ENCODE measurements at regions not wholly inside any gene's neighbourhood (a gene's known extent, or its start where the extent isn't known, plus 50 kb on each side); places are given as distances from the start of the nearest gene placed in this dataset.
"Not testable (repeated sequence)": the region's sequence is repeated elsewhere in the genome, so short reads cannot be mapped to it uniquely, and the experiment has no call there.

GRCh38 chr1:4485398-4485797 lies 169.0 kb upstream of the AJAP1 start:
- FAIRE-seq, result no peak
- no peak for TF ChIP-seq CTCF (IDR thresholded peaks at IDR 0.05; ENCODE audit: insufficient read depth, low read length, severe bottlenecking)

DNA sequence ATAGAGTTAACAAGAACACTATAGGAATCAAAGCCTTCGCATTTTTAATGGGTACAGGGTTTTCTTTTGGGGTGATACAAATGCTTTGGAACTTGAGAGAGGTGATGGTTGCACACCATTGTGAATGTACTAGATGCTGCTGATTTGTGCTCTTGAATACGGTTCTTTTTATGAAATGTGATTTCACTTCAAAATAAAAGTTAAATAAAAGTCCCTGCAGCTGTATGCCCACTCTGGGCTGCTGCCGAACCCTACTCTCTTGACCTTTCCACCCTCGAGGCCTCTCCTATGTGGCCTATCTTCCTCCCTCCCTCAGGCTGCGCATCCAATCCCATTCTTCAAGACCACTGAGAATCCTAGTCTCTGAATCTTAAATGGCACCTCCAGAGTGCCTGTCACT lies 168.5 kb upstream of the AJAP1 start:
- DNase-seq (ENCODE audit: low read depth), result no peak
- H3K27me3 ChIP-seq (ENCODE audit: control insufficient read depth, insufficient read depth, low read length), result no peaks in the 10 kb centered on the region
- H3K4me3 ChIP-seq (ENCODE audit: low read depth, low read length), result no peak overlapping the region
- no peaks in the 10 kb centered on the region for H3K36me3 ChIP-seq (ENCODE audit: control insufficient read depth, insufficient read depth, low read length)
- no peak for TF ChIP-seq CTCF (IDR thresholded peaks at IDR 0.05; ENCODE audit: insufficient read depth, low read length, severe bottlenecking)
- no peak for FAIRE-seq

More at GRCh38 chr1:4485398-4485797, 169.0 kb upstream of the AJAP1 start:
- Histone ChIP-seq H3K27me3 (ENCODE audit: control insufficient read depth, insufficient read depth, low read length) (no peaks in the 10 kb centered on the region), H3K36me3 (ENCODE audit: control insufficient read depth, insufficient read depth, low read length) (no peaks in the 10 kb centered on the region), H3K4me3 (ENCODE audit: low read depth, low read length) (no peak overlapping the region)
- DNase-seq (ENCODE audit: low read depth), result no peak

DNA sequence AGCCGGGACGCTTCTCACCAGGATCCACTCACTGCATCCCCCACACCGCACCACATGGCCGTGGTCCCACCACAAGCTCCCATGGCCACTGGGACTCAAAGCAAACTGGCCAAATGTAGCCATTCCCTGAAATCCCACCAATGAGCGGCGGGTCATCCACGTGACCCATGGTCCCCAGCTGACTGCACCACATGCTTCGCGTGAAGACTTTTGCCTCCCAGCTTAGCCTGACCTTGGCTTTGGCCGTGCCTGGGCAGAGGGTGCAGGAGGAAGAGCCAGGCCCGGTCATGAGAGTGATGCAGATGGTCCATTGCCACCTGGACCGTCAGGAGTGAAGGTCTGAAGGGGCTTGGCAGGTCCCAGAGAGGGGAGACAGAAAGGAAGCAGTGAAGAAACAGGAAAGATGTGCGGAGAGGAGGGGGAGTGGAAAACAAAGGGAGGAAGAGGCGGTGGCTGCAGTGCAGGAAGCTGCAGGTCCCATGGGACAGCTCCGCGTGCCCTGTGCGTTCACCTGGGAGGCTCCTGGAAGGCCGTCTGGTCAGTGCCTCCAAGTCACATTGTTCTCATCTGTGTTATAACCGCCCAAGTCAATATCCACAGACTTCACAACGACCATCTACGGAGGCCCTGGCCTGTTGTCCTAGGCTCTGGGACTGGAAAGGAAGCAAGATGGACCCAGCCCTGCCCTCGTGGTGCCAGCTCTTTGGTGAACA lies 167.8 kb upstream of the AJAP1 start:
- Histone ChIP-seq H3K4me3 (ENCODE audit: low read depth, low read length) (no peak overlapping the region), H3K27me3 (ENCODE audit: control insufficient read depth, insufficient read depth, low read length) (no peaks in the 10 kb centered on the region), H3K36me3 (ENCODE audit: control insufficient read depth, insufficient read depth, low read length) (no peaks in the 10 kb centered on the region)
- no peak for TF ChIP-seq CTCF (IDR thresholded peaks at IDR 0.05; ENCODE audit: insufficient read depth, low read length, severe bottlenecking)
- FAIRE-seq (no peak), DNase-seq (ENCODE audit: low read depth) (no peak)

DNA sequence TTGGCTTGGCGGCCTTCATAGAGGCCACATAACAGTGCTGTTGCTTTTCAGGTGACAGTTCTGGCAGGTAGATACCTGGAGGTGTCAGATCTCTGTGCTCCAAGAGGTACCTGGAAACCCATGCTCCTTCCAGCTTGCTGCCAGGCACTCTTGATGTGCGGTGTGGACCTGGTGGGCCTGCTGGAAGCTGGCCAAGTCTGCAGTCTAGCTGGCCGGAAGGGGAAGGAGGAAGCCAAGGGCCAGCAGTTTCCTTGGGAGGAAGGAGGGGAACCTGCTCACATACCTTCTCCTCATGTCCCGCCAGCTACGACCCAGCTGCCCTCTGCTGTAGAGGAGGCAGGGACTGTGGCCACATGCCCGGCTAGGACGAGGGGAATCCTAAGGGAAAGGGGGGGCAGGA lies 166.4 kb upstream of the AJAP1 start:
- Histone ChIP-seq H3K4me3 (ENCODE audit: low read depth, low read length) (no peak overlapping the region), H3K27me3 (ENCODE audit: control insufficient read depth, insufficient read depth, low read length) (no peaks in the 10 kb centered on the region), H3K36me3 (ENCODE audit: control insufficient read depth, insufficient read depth, low read length) (no peaks in the 10 kb centered on the region)
- no peak for DNase-seq (ENCODE audit: low read depth)
- no peak for TF ChIP-seq CTCF (IDR thresholded peaks at IDR 0.05; ENCODE audit: insufficient read depth, low read length, severe bottlenecking)
- no peak for FAIRE-seq

- no peak for FAIRE-seq
- Histone ChIP-seq H3K27me3 (ENCODE audit: control insufficient read depth, insufficient read depth, low read length) (no peaks in the 10 kb centered on the region), H3K36me3 (ENCODE audit: control insufficient read depth, insufficient read depth, low read length) (no peaks in the 10 kb centered on the region), H3K4me3 (ENCODE audit: low read depth, low read length) (no peak overlapping the region)
- DNase-seq (ENCODE audit: low read depth), result no peak
- TF ChIP-seq CTCF (IDR thresholded peaks at IDR 0.05; ENCODE audit: insufficient read depth, low read length, severe bottlenecking), result no peak
These were observed 164.9 kb upstream of the AJAP1 start for GRCh38 chr1:4489486-4489885.

- H3K36me3 ChIP-seq (ENCODE audit: control insufficient read depth, insufficient read depth, low read length); H3K27me3 ChIP-seq (ENCODE audit: control insufficient read depth, insufficient read depth, low read length); DNase-seq (ENCODE audit: low read depth); H3K4me3 ChIP-seq (ENCODE audit: low read depth, low read length); FAIRE-seq: not testable (repeated sequence)
These were observed 164.4 kb upstream of the AJAP1 start for GRCh38 chr1:4489992-4490391.
